ENCODE measurements at regions not wholly inside any gene's neighbourhood (a gene's known extent, or its start where the extent isn't known, plus 50 kb on each side); places are given as distances from the start of the nearest gene placed in this dataset.

DNA sequence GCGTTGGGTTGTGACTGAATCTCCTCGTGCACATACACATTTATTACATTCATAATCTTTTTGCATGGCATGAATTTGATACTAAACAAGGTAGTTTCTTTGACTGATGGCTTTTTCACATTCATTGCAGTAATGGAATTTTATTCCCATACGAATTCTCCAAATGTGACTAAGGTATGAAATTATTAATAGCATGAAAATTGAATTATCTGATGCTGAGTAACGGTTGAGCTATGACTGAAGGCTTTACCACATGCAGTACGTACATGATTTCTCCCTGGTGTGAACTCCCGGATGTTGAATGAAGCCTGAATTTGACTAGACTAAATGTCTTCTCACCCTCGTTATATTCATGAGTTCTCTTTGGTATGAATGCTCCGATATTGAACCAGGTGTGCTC lies 104.4 kb upstream of the C1GALT1 start:
- Mint-ChIP-seq H3K36me3 (ENCODE audit: insufficient read depth in 1 of 3, low read depth in 3 of 3) (no peaks in the 10 kb centered on the region), H3K4me1 (no peaks in the 10 kb centered on the region), H3K27ac (no peak overlapping the region), H3K27me3 (ENCODE audit: low read depth) (no peaks in the 10 kb centered on the region; the same call in 1 of the 2 replicates), H3K4me3 (no peak overlapping the region), H3K9me3 (no peaks in the 10 kb centered on the region)
- DNase-seq: no peak
- TF ChIP-seq, protein P1, sequence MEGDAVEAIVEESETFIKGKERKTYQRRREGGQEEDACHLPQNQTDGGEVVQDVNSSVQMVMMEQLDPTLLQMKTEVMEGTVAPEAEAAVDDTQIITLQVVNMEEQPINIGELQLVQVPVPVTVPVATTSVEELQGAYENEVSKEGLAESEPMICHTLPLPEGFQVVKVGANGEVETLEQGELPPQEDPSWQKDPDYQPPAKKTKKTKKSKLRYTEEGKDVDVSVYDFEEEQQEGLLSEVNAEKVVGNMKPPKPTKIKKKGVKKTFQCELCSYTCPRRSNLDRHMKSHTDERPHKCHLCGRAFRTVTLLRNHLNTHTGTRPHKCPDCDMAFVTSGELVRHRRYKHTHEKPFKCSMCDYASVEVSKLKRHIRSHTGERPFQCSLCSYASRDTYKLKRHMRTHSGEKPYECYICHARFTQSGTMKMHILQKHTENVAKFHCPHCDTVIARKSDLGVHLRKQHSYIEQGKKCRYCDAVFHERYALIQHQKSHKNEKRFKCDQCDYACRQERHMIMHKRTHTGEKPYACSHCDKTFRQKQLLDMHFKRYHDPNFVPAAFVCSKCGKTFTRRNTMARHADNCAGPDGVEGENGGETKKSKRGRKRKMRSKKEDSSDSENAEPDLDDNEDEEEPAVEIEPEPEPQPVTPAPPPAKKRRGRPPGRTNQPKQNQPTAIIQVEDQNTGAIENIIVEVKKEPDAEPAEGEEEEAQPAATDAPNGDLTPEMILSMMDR (conservative IDR thresholded peaks at IDR 0.05): no peak
- H4K91ac ChIP-seq (ENCODE audit: insufficient read length, low read depth, low read length): no peak overlapping the region
- no peak overlapping the region for H3K4me2 ChIP-seq (ENCODE audit: insufficient read depth, insufficient read length, low read length)
- H3K9ac ChIP-seq (ENCODE audit: extremely low read depth, insufficient read length, low read length): no peak overlapping the region
- H2BK20ac ChIP-seq (ENCODE audit: low read depth, low read length, poor library complexity, severe bottlenecking): no peak overlapping the region
- no peak overlapping the region for H4K8ac ChIP-seq (replicated peaks; ENCODE audit: insufficient read length, low read depth, low read length)
- no peak overlapping the region for H3K56ac ChIP-seq (ENCODE audit: insufficient read length, low read depth, low read length)
- no peak overlapping the region for H3K4ac ChIP-seq (ENCODE audit: low read depth, low read length)
- H3K18ac ChIP-seq (ENCODE audit: insufficient read length, low read depth, low read length): no peak overlapping the region
- H3T11ph ChIP-seq (ENCODE audit: low read length): no peak overlapping the region
- no peak overlapping the region for H3K14ac ChIP-seq (ENCODE audit: insufficient read depth, low read length)
- H3K23ac ChIP-seq (ENCODE audit: insufficient read length, low read depth, low read length): no peak overlapping the region
- H3K27me3 ChIP-seq (ENCODE audit: insufficient read depth, low read length): no peaks in the 10 kb centered on the region
- H2AK5ac ChIP-seq (ENCODE audit: insufficient read length, low read length): no peak overlapping the region
- H3K9me3 ChIP-seq (ENCODE audit: control insufficient read depth, low read depth, low read length): no peaks in the 10 kb centered on the region
- WGBS (ENCODE audit: extremely low coverage, insufficient read length, low lambda C conversion rate): no CpG with 5 or more reads among the region's 8 CpGs
- no peaks in the 10 kb centered on the region for H3K79me1 ChIP-seq (ENCODE audit: insufficient read depth, low read depth, low read length, poor library complexity, severe bottlenecking)
- no peak overlapping the region for H2BK15ac ChIP-seq (ENCODE audit: low read depth, low read length)
- H3K79me2 ChIP-seq (ENCODE audit: insufficient read depth, low read length): no peaks in the 10 kb centered on the region
- H3K4me1 ChIP-seq (ENCODE audit: insufficient read depth, low read length): no peaks in the 10 kb centered on the region
- no peak overlapping the region for H2BK5ac ChIP-seq (ENCODE audit: insufficient read length, low read length)
- no peak overlapping the region for H2AFZ ChIP-seq (ENCODE audit: low read length)
- no peaks in the 10 kb centered on the region for H4K20me1 ChIP-seq (ENCODE audit: control insufficient read depth, insufficient read depth, insufficient read length)
- H2BK12ac ChIP-seq (ENCODE audit: insufficient read length, low read depth, low read length): no peak overlapping the region
- no peak overlapping the region for H3K27ac ChIP-seq (ENCODE audit: insufficient read length, low read depth, low read length)
- H2BK120ac ChIP-seq (ENCODE audit: low read depth, low read length, poor library complexity, severe bottlenecking): no peak overlapping the region
- H3K23me2 ChIP-seq (ENCODE audit: insufficient read length, low read depth, low read length, poor library complexity, severe bottlenecking): no peaks in the 10 kb centered on the region
- no peak overlapping the region for H4K5ac ChIP-seq (ENCODE audit: insufficient read length, low read depth, low read length)
